ENCODE measurements at regions not wholly inside any gene's neighbourhood (a gene's known extent, or its start where the extent isn't known, plus 50 kb on each side); places are given as distances from the start of the nearest gene placed in this dataset.

- TF ChIP-seq CTCF (conservative IDR thresholded peaks at IDR 0.05; ENCODE audit: low read depth in 2 of 2) (no peak), POLR2AphosphoS5 (IDR thresholded peaks at IDR 0.05; ENCODE audit: low read depth) (no peak)
Observed at GRCh38 chr16:51210087-51210486, 59.0 kb upstream of the SALL1 start.
